Ecto neural progenitor cell (in vitro differentiated cells): ENCODE measurements at regions not wholly inside any gene's neighbourhood (a gene's known extent, or its start where the extent isn't known, plus 50 kb on each side); places are given as distances from the start of the nearest gene placed in this dataset.
"Not testable (repeated sequence)": the region's sequence is repeated elsewhere in the genome, so short reads cannot be mapped to it uniquely, and the experiment has no call there.

Source experiments
- DNase-seq: peaks from one replicate; pipeline ENCODE4 v3.0.0-alpha.2; 2018; ENCODE audit warnings: low spot score

- DNase-seq = no peak
Observed at GRCh38 chr9:82911996-82912395, 150.9 kb downstream of the RASEF start.

GRCh38 chr9:82912645-82913044 lies 150.3 kb downstream of the RASEF start:
- no peak for DNase-seq

DNA sequence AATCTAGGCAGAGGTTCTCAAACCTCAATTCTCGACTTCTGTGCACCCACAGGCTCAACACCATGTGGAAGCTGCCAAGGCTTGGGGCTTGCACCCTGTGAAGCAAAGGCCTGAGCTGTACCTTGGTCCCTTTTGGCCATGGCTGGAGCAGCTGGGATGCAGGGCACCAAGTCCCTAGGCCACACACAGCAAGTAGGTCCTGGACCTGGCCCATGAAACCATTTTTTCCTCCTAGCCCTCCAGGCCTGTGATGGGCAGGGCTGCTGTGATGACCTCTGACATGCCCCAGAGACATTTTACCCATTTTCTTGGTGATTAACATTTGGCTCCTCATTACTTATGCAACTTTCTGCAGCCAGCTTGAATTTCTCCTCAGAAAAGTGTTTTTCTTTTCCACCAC lies 146.7 kb downstream of the RASEF start:
- DNase-seq = not testable (repeated sequence)

DNA sequence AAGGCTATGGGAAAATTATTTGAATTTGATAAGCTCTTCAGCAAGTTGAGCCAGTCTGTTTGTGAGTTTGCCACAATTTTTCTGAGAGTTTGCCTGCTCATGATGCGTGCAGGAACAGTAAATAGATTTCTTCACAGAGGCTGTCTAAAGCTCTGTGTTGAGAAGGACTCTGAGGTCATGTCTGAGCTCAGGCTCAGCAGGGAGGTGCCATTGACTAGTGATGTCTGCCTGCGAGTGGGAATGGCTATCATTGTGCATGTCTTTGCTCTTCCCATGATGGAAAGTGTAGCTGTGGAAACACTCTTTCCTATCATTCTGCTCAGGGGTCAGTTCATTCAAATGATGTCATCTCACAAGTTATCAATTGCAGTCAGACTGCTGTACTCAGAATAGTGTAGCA lies 142.8 kb downstream of the RASEF start:
- DNase-seq = no peak

DNA sequence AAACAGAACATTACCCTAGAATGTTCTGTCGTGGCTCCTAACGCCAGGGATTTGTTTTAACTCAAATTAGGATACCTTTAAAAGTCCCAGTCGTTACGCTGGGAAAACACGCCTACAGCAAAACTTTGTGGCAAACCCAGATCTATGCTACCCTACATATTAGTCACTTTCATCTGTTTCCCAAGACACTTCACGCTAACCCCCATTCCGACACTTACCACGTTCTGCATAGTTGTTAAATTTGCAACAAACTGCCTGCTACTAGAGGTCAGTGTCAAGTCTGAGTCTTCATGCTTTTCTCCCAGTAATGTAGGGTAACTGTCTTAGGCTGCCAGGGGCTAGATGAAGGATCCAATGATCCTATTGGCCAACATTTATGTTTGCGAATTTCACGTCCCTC lies 140.3 kb downstream of the RASEF start:
- no peak for DNase-seq

GRCh38 chr9:82923092-82923911 lies 139.6 kb downstream of the RASEF start:
- no peak for DNase-seq

DNA sequence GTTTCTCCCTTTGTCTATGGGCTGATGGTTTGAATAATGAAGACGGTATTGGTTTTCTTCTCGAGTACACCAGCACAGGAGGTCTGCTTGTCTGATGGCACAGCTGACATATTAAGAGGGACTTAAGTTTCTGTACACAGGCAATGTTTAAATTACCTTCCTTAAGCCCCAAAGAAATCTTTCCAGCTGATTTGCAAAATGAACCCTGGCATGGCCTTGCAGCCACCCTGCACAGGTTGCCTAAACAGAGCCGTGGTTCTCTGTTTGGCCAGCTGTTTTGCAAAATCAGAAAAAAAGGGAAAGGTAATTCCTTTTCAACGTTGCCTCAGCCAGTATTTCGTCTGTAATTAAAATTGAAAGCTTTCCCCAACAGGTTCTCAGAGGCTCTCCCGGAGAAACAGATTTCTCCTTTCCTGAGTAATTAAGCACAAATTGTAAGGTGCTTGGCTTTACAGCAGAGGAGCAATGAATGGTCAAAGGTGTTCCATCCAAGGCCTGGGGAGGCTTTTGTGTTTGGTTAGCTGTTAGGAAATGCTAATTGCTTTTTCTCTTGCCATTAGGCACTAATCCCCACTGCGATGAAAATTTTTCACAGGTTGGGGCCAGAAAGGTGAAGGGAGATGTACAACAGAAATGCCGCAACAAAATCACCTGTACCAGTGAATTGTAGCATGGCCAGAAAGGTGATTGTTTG lies 138.9 kb downstream of the RASEF start:
- no peak for DNase-seq
